Lung (tissue), 11 donors: ENCODE measurements at regions not wholly inside any gene's neighbourhood (a gene's known extent, or its start where the extent isn't known, plus 50 kb on each side); places are given as distances from the start of the nearest gene placed in this dataset.

ENCODE experiments used
- ATAC-seq: fragments of 200-7000 bp; cut with Tn5 transposase; one replicate; pipeline ENCODE4 v1.9.1; 2020; ENCODE audit warnings: moderate number of reproducible peaks; ENCODE audit not compliant: insufficient read depth, low FRiP score
- DNase-seq, 3 donors: peaks; one replicate each; pipeline ENCODE4 v3.0.0-alpha.2; 2013 to 2017
- H3K27ac ChIP-seq, 2 donors: one replicate each; pipeline ENCODE4 v1.5.1; 2013; ENCODE audit warnings: mild to moderate bottlenecking in 2 of 2, moderate library complexity in 2 of 2, control low read depth in 1 of 2, inconsistent platforms in 1 of 2, low read depth in 1 of 2, low read length in 1 of 2
- H3K27me3 ChIP-seq, 3 donors: one replicate each; pipeline ENCODE4 v1.5.1; 2013; ENCODE audit warnings: low read length in 2 of 3; ENCODE audit not compliant: control insufficient read depth in 3 of 3, insufficient read depth in 3 of 3
- H3K36me3 ChIP-seq, 4 donors: one replicate each; pipeline ENCODE4 v1.5.1; 2013; ENCODE audit warnings: low read length in 4 of 4, mild to moderate bottlenecking in 1 of 4, moderate library complexity in 1 of 4; ENCODE audit not compliant: control insufficient read depth in 4 of 4, insufficient read depth in 4 of 4
- H3K4me1 ChIP-seq, 5 donors: one replicate each; pipeline ENCODE4 v1.5.1; 2013; ENCODE audit warnings: low read length in 5 of 5, mild to moderate bottlenecking in 2 of 5, moderate library complexity in 1 of 5; ENCODE audit not compliant: control insufficient read depth in 5 of 5, insufficient read depth in 5 of 5
- H3K4me3 ChIP-seq: one replicate; pipeline ENCODE4 v1.5.1; 2013; ENCODE audit warnings: mild to moderate bottlenecking, control low read depth, moderate library complexity
- H3K9ac ChIP-seq, 2 donors: one replicate each; pipeline ENCODE4 v1.5.1; 2013; ENCODE audit warnings: low read length in 2 of 2, control low read depth in 1 of 2; ENCODE audit not compliant: insufficient read depth in 1 of 2
- H3K9me3 ChIP-seq, 4 donors: one replicate each; pipeline ENCODE4 v1.5.1; 2013; ENCODE audit warnings: low read length in 3 of 4, mild to moderate bottlenecking in 1 of 4, moderate library complexity in 1 of 4; ENCODE audit not compliant: control insufficient read depth in 4 of 4, insufficient read depth in 3 of 4
- CTCF ChIP-seq: IDR thresholded peaks from 2 replicates; pipeline ENCODE4 v1.5.1; 2012; ENCODE audit warnings: mild to moderate bottlenecking; ENCODE audit errors: control extremely low read depth, extremely low read depth
- WGBS, 2 donors: extraction: QIAGEN DNeasy Blood & Tissue Kit; methylation state at CpG; one replicate each; pipeline ENCODE4 v1.1.7; 2013; 5-methylcytosine and 5-hydroxymethylcytosine counted together
- donor health status: control.
- donor health status: control.
- donor health status: Bipolar disorder and iron deficiency.
- donor health status: healthy.
- donor health status: DM: yes; HTN: yes; CAD: no.

GRCh38 chr1:59173721-59174120, 123.2 kb upstream of the FGGY start:
- Histone ChIP-seq H3K4me1 (peaks cover 0 to 10% (median 0%) of the 10 kb centered on the region in 5 donors), H3K9me3 (peaks cover 0 to 4% (median 1%) of the 10 kb centered on the region in 4 donors), H3K27me3 (no peaks in the 10 kb centered on the region), H3K4me3 (no peak overlapping the region), H3K27ac (no peak overlapping the region), H3K9ac (no peak overlapping the region), H3K36me3 (no peaks in the 10 kb centered on the region)
- WGBS, 2 donors: 22 to 43% methylated on average over 1 of the region's 1 CpG
- DNase-seq (no peak), ATAC-seq (no peak)
- TF ChIP-seq CTCF: no peak

- Histone ChIP-seq H3K9me3 (peaks cover 0 to 4% (median 1%) of the 10 kb centered on the region in 4 donors), H3K4me3 (no peak overlapping the region), H3K4me1 (peaks cover 0 to 32% (median 0%) of the 10 kb centered on the region in 5 donors), H3K27ac (no peak overlapping the region), H3K9ac (no peak overlapping the region), H3K36me3 (no peaks in the 10 kb centered on the region), H3K27me3 (no peaks in the 10 kb centered on the region)
- DNase-seq (no peak), ATAC-seq (no peak)
- no peak for TF ChIP-seq CTCF
- 93 to 96% methylated on average over 3 of the region's 3 CpGs for WGBS, 2 donors
These were observed 120.4 kb upstream of the FGGY start for GRCh38 chr1:59176471-59176870.

GRCh38 chr1:59177756-59178155, 119.1 kb upstream of the FGGY start:
- DNase-seq (no peak), ATAC-seq (no peak)
- no peak overlapping the region for H3K27ac ChIP-seq
- H3K9me3 ChIP-seq: peaks cover 0 to 4% (median 1%) of the 10 kb centered on the region in 4 donors
- peaks cover 0 to 33% (median 0%) of the 10 kb centered on the region in 5 donors for H3K4me1 ChIP-seq
- no peak for TF ChIP-seq CTCF
- 94 to 97% methylated on average over 2 of the region's 2 CpGs for WGBS, 2 donors
- no peaks in the 10 kb centered on the region for H3K36me3 ChIP-seq
- H3K9ac ChIP-seq: no peak overlapping the region
- H3K27me3 ChIP-seq: no peaks in the 10 kb centered on the region
- no peak overlapping the region for H3K4me3 ChIP-seq
